ENCODE measurements at regions not wholly inside any gene's neighbourhood (a gene's known extent, or its start where the extent isn't known, plus 50 kb on each side); places are given as distances from the start of the nearest gene placed in this dataset.

GRCh38 chr13:64420181-64420580, 2810.0 kb downstream of the PCDH9 start:
- CTCF ChIA-PET = no interaction called here
- DNase-seq (ENCODE audit: low read depth, low spot score) = no peak
- H3K9me3 ChIP-seq (ENCODE audit: control insufficient read depth, insufficient read depth, low read length) = no peaks in the 10 kb centered on the region
- H3K27me3 ChIP-seq (ENCODE audit: control insufficient read depth, insufficient read depth, low read length) = no peaks in the 10 kb centered on the region
- POLR2A ChIA-PET = no interaction called here
- no peak for TF ChIP-seq CTCF (IDR thresholded peaks at IDR 0.05; ENCODE audit: low read depth, low read length)
- no peak overlapping the region for H3K4me3 ChIP-seq (ENCODE audit: low read depth, low read length)
- H3K27ac ChIP-seq (ENCODE audit: low read depth, low read length) = no peak overlapping the region

DNA sequence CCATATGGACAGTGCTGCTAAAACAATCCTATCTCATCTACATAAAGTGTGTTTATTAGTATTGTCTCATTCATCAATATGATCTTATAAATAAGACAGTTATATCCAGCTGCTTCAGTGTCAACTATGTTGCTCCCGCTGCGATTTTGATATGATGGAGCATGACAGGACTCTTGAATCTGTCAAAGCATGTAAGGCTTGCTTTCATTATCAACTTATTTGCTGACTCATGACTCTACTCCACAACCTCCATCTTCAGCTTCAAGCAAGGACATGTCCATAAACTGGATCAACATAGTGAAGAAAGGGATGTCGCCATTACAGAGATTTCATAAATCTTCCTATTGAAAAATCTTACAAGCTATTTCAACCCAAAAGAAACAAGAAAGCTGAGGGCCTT, 2812.6 kb downstream of the PCDH9 start:
- TF ChIP-seq CTCF (IDR thresholded peaks at IDR 0.05; ENCODE audit: low read depth, low read length) = no peak
- H3K27ac ChIP-seq (ENCODE audit: low read depth, low read length) = no peak overlapping the region
- POLR2A ChIA-PET = no interaction called here
- no peaks in the 10 kb centered on the region for H3K9me3 ChIP-seq (ENCODE audit: control insufficient read depth, insufficient read depth, low read length)
- no peak for DNase-seq (ENCODE audit: low read depth, low spot score)
- no peak overlapping the region for H3K4me3 ChIP-seq (ENCODE audit: low read depth, low read length)
- CTCF ChIA-PET = no interaction called here
- H3K27me3 ChIP-seq (ENCODE audit: control insufficient read depth, insufficient read depth, low read length) = no peaks in the 10 kb centered on the region

DNA sequence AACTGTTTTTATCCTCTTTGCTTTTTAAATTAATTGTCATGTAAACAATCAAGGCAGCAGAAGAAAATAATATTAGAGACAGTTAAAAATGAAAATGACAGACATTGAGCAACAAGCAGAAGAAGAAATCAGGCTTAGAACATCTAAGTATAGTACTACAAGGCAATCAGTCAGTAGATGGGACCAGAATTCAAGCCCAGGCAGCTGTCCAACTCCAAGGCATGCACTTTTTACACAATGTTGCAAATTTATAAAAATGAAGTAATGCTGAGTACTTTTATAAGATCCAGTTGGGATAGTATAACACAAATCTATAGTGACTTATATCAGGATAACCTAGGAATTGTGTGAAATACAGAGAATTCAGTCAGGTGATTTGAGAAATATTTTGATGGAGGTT, 2815.8 kb downstream of the PCDH9 start:
- no peak for DNase-seq (ENCODE audit: low read depth, low spot score)
- POLR2A ChIA-PET = no interaction called here
- no peaks in the 10 kb centered on the region for H3K27me3 ChIP-seq (ENCODE audit: control insufficient read depth, insufficient read depth, low read length)

GRCh38 chr13:64413529-64413928, 2816.6 kb downstream of the PCDH9 start:
- POLR2A ChIA-PET = no interaction called here

More for the DNA sequence above, 2815.8 kb downstream of the PCDH9 start:
- Histone ChIP-seq H3K27ac (ENCODE audit: low read depth, low read length) (no peak overlapping the region), H3K4me3 (ENCODE audit: low read depth, low read length) (no peak overlapping the region), H3K9me3 (ENCODE audit: control insufficient read depth, insufficient read depth, low read length) (no peaks in the 10 kb centered on the region)
- CTCF ChIA-PET = no interaction called here
- no peak for TF ChIP-seq CTCF (IDR thresholded peaks at IDR 0.05; ENCODE audit: low read depth, low read length)

More at GRCh38 chr13:64413529-64413928, 2816.6 kb downstream of the PCDH9 start:
- Histone ChIP-seq H3K9me3 (ENCODE audit: control insufficient read depth, insufficient read depth, low read length) (no peaks in the 10 kb centered on the region), H3K27me3 (ENCODE audit: control insufficient read depth, insufficient read depth, low read length) (no peaks in the 10 kb centered on the region), H3K27ac (ENCODE audit: low read depth, low read length) (no peak overlapping the region), H3K4me3 (ENCODE audit: low read depth, low read length) (no peak overlapping the region)
- no peak for DNase-seq (ENCODE audit: low read depth, low spot score)
- no peak for TF ChIP-seq CTCF (IDR thresholded peaks at IDR 0.05; ENCODE audit: low read depth, low read length)
- CTCF ChIA-PET = no interaction called here

All from AG04450 (cell line).